HEK293 (cell line): ENCODE measurements at regions not wholly inside any gene's neighbourhood (a gene's known extent, or its start where the extent isn't known, plus 50 kb on each side); places are given as distances from the start of the nearest gene placed in this dataset.

ENCODE experiments used
- CTCF ChIA-PET: fragments of 350-600 bp; formaldehyde crosslinking; extraction: SDS; loops from one replicate; lab custom pipeline; 2021; ENCODE audit warnings: antibody characterized with exemption; lab: Yijun Ruan, JAX
- POLR2A ChIA-PET: fragments of 300-600 bp; formaldehyde crosslinking; extraction: SDS; loops from one replicate; lab custom pipeline; 2020; ENCODE audit warnings: antibody characterized with exemption, inconsistent platforms; lab: Yijun Ruan, JAX
- H3K27ac ChIP-seq: fragments of 200-500 bp; sonication (Bioruptor generic); 2 replicates; pipeline ENCODE4 v1.5.1; 2014; ENCODE audit warnings: low read depth, low read length, control low read depth, inconsistent platforms; ENCODE audit errors: extremely low read depth
- H3K36me3 ChIP-seq, 2 experiments: fragments of 200-500 bp in 1 of 2; sonication (Bioruptor generic) in 1 of 2; 1 replicate in 1 of 2; 2 replicates in 1 of 2; pipeline ENCODE4 v1.5.1; 2014 to 2017; ENCODE audit warnings: inconsistent platforms in 2 of 2, low read length in 2 of 2; ENCODE audit not compliant: control insufficient read depth in 2 of 2, insufficient read depth in 1 of 2
- H3K4me1 ChIP-seq: fragments of 200-500 bp; sonication (Bioruptor generic); 2 replicates; pipeline ENCODE4 v1.5.1; 2014; ENCODE audit warnings: mild to moderate bottlenecking, low read length, inconsistent platforms; ENCODE audit not compliant: control insufficient read depth, insufficient read depth
- H3K4me3 ChIP-seq: 2 replicates; pipeline ENCODE4 v1.5.1; 2011; ENCODE audit warnings: low read depth, mild to moderate bottlenecking, control low read depth, low read length, moderate library complexity
- H3K9me3 ChIP-seq: fragments of 200-500 bp; sonication (Bioruptor generic); 2 replicates; pipeline ENCODE4 v1.5.1; 2014; ENCODE audit warnings: low read depth, low read length, inconsistent platforms; ENCODE audit not compliant: control insufficient read depth, insufficient read depth
- GLIS2 ChIP-seq: fragments of 450-650 bp; formaldehyde crosslinking; IDR thresholded peaks from 2 replicates; pipeline ENCODE4 v1.5.1; 2016; ENCODE audit warnings: missing biosample characterization, missing genetic modification characterization
- KLF7 ChIP-seq: fragments of 450-650 bp; formaldehyde crosslinking; IDR thresholded peaks from 2 replicates; pipeline ENCODE4 v1.5.1; 2016; ENCODE audit warnings: missing biosample characterization, missing genetic modification characterization, borderline replicate concordance
- SP3 ChIP-seq: fragments of 450-650 bp; formaldehyde crosslinking; IDR thresholded peaks from 2 replicates; pipeline ENCODE4 v1.5.1; 2016; ENCODE audit warnings: missing biosample characterization, missing genetic modification characterization
- ZNF140 ChIP-seq: fragments of 450-650 bp; formaldehyde crosslinking; IDR thresholded peaks from 2 replicates; pipeline ENCODE4 v1.5.1; 2016; ENCODE audit warnings: missing biosample characterization, missing genetic modification characterization
- ZNF174 ChIP-seq: fragments of 450-650 bp; formaldehyde crosslinking; IDR thresholded peaks from 2 replicates; pipeline ENCODE4 v1.5.0; 2017; ENCODE audit warnings: missing biosample characterization, mild to moderate bottlenecking, missing genetic modification characterization
- ZNF19 ChIP-seq: fragments of 450-650 bp; formaldehyde crosslinking; IDR thresholded peaks from 2 replicates; pipeline ENCODE4; 2016; ENCODE audit warnings: missing biosample characterization, missing genetic modification characterization, low read depth
- ZNF2 ChIP-seq: fragments of 450-650 bp; formaldehyde crosslinking; IDR thresholded peaks from 2 replicates; pipeline ENCODE4 v1.5.1; 2016; ENCODE audit warnings: missing biosample characterization, missing genetic modification characterization
- ZNF292 ChIP-seq: fragments of 450-650 bp; formaldehyde crosslinking; IDR thresholded peaks from 2 replicates; pipeline ENCODE4 v1.5.1; 2016; ENCODE audit warnings: low read depth, missing biosample characterization, missing genetic modification characterization, borderline replicate concordance
- ZNF335 ChIP-seq: fragments of 450-650 bp; formaldehyde crosslinking; conservative IDR thresholded peaks from 2 replicates; pipeline ENCODE4 v1.5.1; 2016; ENCODE audit warnings: missing biosample characterization, missing genetic modification characterization
- ZNF473 ChIP-seq: fragments of 450-650 bp; formaldehyde crosslinking; IDR thresholded peaks from 2 replicates; pipeline ENCODE4 v1.5.1; 2017; ENCODE audit warnings: missing biosample characterization, missing genetic modification characterization
- ZNF585B ChIP-seq: fragments of 450-650 bp; formaldehyde crosslinking; IDR thresholded peaks from 2 replicates; pipeline ENCODE4 v1.5.1; 2016; ENCODE audit warnings: missing biosample characterization, missing genetic modification characterization
- ZNF670 ChIP-seq: fragments of 450-650 bp; formaldehyde crosslinking; IDR thresholded peaks from 2 replicates; pipeline ENCODE4 v1.5.1; 2016; ENCODE audit warnings: missing biosample characterization, missing genetic modification characterization, low read depth
- ZNF76 ChIP-seq: fragments of 450-650 bp; formaldehyde crosslinking; IDR thresholded peaks from 2 replicates; pipeline ENCODE4; 2016; ENCODE audit warnings: low read depth, missing biosample characterization, missing genetic modification characterization, borderline replicate concordance
- ZNF830 ChIP-seq: fragments of 450-650 bp; IDR thresholded peaks from 2 replicates; pipeline ENCODE4 v1.5.0; 2018; ENCODE audit warnings: missing biosample characterization, missing genetic modification characterization, low read depth, mild to moderate bottlenecking, moderate library complexity
- TF ChIP-seq, protein P1 (sequence below): fragments of 450-650 bp; formaldehyde crosslinking; IDR thresholded peaks from 2 replicates; pipeline ENCODE4 v1.5.1; 2016; ENCODE audit warnings: missing biosample characterization, missing genetic modification characterization, low read depth
- TF ChIP-seq, protein P2 (sequence below): fragments of 450-650 bp; formaldehyde crosslinking; IDR thresholded peaks from 2 replicates; pipeline ENCODE4 v1.5.1; 2016; ENCODE audit warnings: missing biosample characterization, missing genetic modification characterization
- TF ChIP-seq, protein P3 (sequence below): fragments of 450-650 bp; IDR thresholded peaks from 2 replicates; pipeline ENCODE4 v1.5.1; 2018; ENCODE audit warnings: missing biosample characterization, mild to moderate bottlenecking, missing genetic modification characterization

DNA sequence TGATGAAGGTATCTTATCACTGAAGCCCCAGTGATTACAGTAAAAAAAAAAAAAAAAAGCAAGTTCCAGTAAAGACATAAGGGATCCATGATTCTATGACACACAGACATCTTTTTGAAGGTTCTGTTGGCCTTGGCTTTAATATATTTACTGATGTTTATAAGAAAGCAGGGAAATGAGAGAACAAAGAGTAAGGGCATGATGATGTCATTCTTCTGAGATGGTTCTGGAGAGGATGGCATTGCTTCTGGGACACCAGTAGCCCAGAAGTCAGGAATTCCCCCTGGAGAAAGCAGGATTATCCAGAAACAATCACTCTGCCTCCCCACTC is 233.6 kb downstream of the FAM76B start:
- CTCF ChIA-PET = no interaction called here
- Histone ChIP-seq H3K4me1 (no peaks in the 10 kb centered on the region), H3K27ac (no peak overlapping the region), H3K36me3 (no peaks in the 10 kb centered on the region), H3K9me3 (no peaks in the 10 kb centered on the region), H3K4me3 (no peak overlapping the region)
- POLR2A ChIA-PET = no interaction called here
- TF ChIP-seq, protein P1, sequence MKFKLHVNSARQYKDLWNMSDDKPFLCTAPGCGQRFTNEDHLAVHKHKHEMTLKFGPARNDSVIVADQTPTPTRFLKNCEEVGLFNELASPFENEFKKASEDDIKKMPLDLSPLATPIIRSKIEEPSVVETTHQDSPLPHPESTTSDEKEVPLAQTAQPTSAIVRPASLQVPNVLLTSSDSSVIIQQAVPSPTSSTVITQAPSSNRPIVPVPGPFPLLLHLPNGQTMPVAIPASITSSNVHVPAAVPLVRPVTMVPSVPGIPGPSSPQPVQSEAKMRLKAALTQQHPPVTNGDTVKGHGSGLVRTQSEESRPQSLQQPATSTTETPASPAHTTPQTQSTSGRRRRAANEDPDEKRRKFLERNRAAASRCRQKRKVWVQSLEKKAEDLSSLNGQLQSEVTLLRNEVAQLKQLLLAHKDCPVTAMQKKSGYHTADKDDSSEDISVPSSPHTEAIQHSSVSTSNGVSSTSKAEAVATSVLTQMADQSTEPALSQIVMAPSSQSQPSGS (tag by site-specific recombination) = peak; percentile 56
- TF ChIP-seq, protein P2, sequence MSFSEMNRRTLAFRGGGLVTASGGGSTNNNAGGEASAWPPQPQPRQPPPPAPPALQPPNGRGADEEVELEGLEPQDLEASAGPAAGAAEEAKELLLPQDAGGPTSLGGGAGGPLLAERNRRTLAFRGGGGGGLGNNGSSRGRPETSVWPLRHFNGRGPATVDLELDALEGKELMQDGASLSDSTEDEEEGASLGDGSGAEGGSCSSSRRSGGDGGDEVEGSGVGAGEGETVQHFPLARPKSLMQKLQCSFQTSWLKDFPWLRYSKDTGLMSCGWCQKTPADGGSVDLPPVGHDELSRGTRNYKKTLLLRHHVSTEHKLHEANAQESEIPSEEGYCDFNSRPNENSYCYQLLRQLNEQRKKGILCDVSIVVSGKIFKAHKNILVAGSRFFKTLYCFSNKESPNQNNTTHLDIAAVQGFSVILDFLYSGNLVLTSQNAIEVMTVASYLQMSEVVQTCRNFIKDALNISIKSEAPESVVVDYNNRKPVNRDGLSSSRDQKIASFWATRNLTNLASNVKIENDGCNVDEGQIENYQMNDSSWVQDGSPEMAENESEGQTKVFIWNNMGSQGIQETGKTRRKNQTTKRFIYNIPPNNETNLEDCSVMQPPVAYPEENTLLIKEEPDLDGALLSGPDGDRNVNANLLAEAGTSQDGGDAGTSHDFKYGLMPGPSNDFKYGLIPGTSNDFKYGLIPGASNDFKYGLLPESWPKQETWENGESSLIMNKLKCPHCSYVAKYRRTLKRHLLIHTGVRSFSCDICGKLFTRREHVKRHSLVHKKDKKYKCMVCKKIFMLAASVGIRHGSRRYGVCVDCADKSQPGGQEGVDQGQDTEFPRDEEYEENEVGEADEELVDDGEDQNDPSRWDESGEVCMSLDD (tag by site-specific recombination) = no peak

DNA sequence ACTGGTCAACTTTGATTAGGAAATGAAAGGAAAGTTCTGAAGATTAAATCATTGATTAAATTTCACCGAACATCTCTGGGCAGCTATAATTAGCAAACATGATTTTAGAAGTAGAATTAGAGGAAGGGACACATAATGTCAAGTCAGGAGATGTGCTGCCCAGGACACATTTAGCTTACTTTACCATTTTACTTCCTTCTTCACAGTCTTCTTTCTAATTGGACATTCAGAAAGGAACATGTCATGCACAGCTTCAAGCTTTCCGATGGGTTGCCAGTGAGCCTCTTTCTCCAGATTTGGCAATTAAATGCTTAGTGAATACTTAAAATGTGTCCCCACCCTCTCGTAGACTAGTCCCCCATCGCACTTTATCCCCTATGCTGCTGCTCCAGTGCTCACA is 234.7 kb downstream of the FAM76B start:
- Histone ChIP-seq H3K9me3 (no peaks in the 10 kb centered on the region), H3K36me3 (no peaks in the 10 kb centered on the region)
- POLR2A ChIA-PET = no interaction called here
- no peak for TF ChIP-seq ZNF174 (tag by site-specific recombination)
- no peak for TF ChIP-seq ZNF2 (tag by site-specific recombination)
- no peak for TF ChIP-seq ZNF76 (tag by site-specific recombination)
- no peak for TF ChIP-seq SP3 (tag by site-specific recombination)
- no peak for TF ChIP-seq ZNF585B (tag by site-specific recombination)
- TF ChIP-seq, all 188 proteins: peak for 0
- H3K4me3 ChIP-seq = no peak overlapping the region
- no peak overlapping the region for H3K27ac ChIP-seq
- H3K4me1 ChIP-seq = no peaks in the 10 kb centered on the region
- CTCF ChIA-PET = no interaction called here

DNA sequence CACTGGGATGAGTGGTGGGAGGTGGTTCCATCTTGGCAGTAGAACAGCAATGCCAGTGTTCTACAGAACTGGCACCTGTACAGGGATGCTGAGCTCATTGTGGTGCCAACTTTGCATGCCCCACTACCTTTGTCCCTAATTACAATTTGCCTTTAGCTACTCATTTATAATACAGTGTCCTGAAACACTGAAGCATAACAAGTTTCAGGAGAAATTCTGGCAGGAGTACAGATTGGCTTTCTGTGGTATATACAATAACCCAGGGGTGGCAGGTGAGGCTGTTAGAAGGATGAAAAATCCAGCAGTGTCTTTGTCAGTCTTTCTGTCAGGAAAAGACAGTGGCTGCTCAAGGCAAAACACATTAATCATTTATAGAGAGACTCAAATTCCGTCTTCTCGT is 240.3 kb downstream of the FAM76B start:
- Histone ChIP-seq H3K36me3 (no peaks in the 10 kb centered on the region), H3K9me3 (no peaks in the 10 kb centered on the region), H3K4me1 (no peaks in the 10 kb centered on the region), H3K4me3 (no peak overlapping the region), H3K27ac (no peak overlapping the region)
- ChIA-PET CTCF (no interaction called here), POLR2A (no interaction called here)
- no peak for TF ChIP-seq KLF7 (tag by site-specific recombination)
- no peak for TF ChIP-seq ZNF473 (tag by site-specific recombination)
- TF ChIP-seq ZNF670 = no peak
- no peak for TF ChIP-seq ZNF830 (tag by site-specific recombination)
- TF ChIP-seq ZNF292 (tag by site-specific recombination) = no peak
- TF ChIP-seq, protein P3, sequence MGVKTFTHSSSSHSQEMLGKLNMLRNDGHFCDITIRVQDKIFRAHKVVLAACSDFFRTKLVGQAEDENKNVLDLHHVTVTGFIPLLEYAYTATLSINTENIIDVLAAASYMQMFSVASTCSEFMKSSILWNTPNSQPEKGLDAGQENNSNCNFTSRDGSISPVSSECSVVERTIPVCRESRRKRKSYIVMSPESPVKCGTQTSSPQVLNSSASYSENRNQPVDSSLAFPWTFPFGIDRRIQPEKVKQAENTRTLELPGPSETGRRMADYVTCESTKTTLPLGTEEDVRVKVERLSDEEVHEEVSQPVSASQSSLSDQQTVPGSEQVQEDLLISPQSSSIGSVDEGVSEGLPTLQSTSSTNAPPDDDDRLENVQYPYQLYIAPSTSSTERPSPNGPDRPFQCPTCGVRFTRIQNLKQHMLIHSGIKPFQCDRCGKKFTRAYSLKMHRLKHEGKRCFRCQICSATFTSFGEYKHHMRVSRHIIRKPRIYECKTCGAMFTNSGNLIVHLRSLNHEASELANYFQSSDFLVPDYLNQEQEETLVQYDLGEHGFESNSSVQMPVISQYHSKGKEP = no peak
- no peak for TF ChIP-seq ZNF19
- TF ChIP-seq GLIS2 (tag by site-specific recombination) = no peak
- TF ChIP-seq ZNF335 (tag by site-specific recombination) = no peak
- no peak for TF ChIP-seq ZNF140
